Caki2 (cell line): ENCODE measurements at regions not wholly inside any gene's neighbourhood (a gene's known extent, or its start where the extent isn't known, plus 50 kb on each side); places are given as distances from the start of the nearest gene placed in this dataset.
"Not testable (repeated sequence)": the region's sequence is repeated elsewhere in the genome, so short reads cannot be mapped to it uniquely, and the experiment has no call there.

ENCODE experiments used
- DNase-seq: peaks from one replicate; pipeline ENCODE4 v3.0.0-alpha.2; 2015; ENCODE audit warnings: low read depth
- in situ Hi-C: cut with HindIII; loops from 2 replicates; pipeline ENCODE4 v1.10.0; 2016; ENCODE audit warnings: low sequenced_read_pairs, low pct_unique_long_range_greater_than_20kb, mixed read lengths

- in situ Hi-C loops, result no loop called here
- no peak for DNase-seq
Observed at GRCh38 chr18:1308686-1309085, 404.0 kb downstream of the ADCYAP1 start.

GRCh38 chr18:1311376-1311775 is 406.7 kb downstream of the ADCYAP1 start:
- in situ Hi-C loops, result no loop called here

GRCh38 chr18:1335345-1335744 is 430.7 kb downstream of the ADCYAP1 start:
- in situ Hi-C loops, DNase-seq: not testable (repeated sequence)

More at GRCh38 chr18:1311376-1311775, 406.7 kb downstream of the ADCYAP1 start:
- DNase-seq, result no peak

- in situ Hi-C loops, result no loop called here
- no peak for DNase-seq
Observed at GRCh38 chr18:1350931-1351450, 446.3 kb downstream of the ADCYAP1 start.

GRCh38 chr18:1353025-1353424 is 448.4 kb downstream of the ADCYAP1 start:
- DNase-seq, result no peak
- in situ Hi-C loops, result no loop called here

GRCh38 chr18:1357724-1358123 is 453.1 kb downstream of the ADCYAP1 start:
- no peak for DNase-seq
- in situ Hi-C loops, result no loop called here

GRCh38 chr18:1361936-1362335 is 457.3 kb downstream of the ADCYAP1 start:
- in situ Hi-C loops, result no loop called here
- DNase-seq, result no peak

- DNase-seq, result no peak
- in situ Hi-C loops, result no loop called here
Observed at GRCh38 chr18:1370552-1370951, 465.9 kb downstream of the ADCYAP1 start.

- no peak for DNase-seq
- in situ Hi-C loops, result no loop called here
Observed at GRCh38 chr18:1371724-1372123, 467.1 kb downstream of the ADCYAP1 start.

- in situ Hi-C loops, result no loop called here
Observed at GRCh38 chr18:1383465-1383864, 478.8 kb downstream of the ADCYAP1 start.

GRCh38 chr18:1388468-1388867 is 483.8 kb downstream of the ADCYAP1 start:
- DNase-seq, in situ Hi-C loops: not testable (repeated sequence)

More at GRCh38 chr18:1383465-1383864, 478.8 kb downstream of the ADCYAP1 start:
- DNase-seq, result no peak

GRCh38 chr18:1392046-1392445 is 487.4 kb downstream of the ADCYAP1 start:
- no peak for DNase-seq
- in situ Hi-C loops, result no loop called here

GRCh38 chr18:1392865-1393734 is 488.4 kb downstream of the ADCYAP1 start:
- no peak for DNase-seq
- in situ Hi-C loops, result no loop called here

- no peak for DNase-seq
- in situ Hi-C loops, result no loop called here
Observed at GRCh38 chr18:1393929-1394328, 489.3 kb downstream of the ADCYAP1 start.

GRCh38 chr18:1394426-1394825 is 489.8 kb downstream of the ADCYAP1 start:
- in situ Hi-C loops, result no loop called here
- DNase-seq, result no peak

- DNase-seq, result no peak
- in situ Hi-C loops, result no loop called here
Observed at GRCh38 chr18:1394966-1395365, 490.3 kb downstream of the ADCYAP1 start.

- in situ Hi-C loops, result no loop called here
- DNase-seq, result no peak
Observed at GRCh38 chr18:1408376-1408775, 503.7 kb downstream of the ADCYAP1 start.

- in situ Hi-C loops, result no loop called here
- no peak for DNase-seq
Observed at GRCh38 chr18:1412655-1413322, 508.1 kb downstream of the ADCYAP1 start.

- in situ Hi-C loops, result no loop called here
- DNase-seq, result no peak
Observed at GRCh38 chr18:1413323-1413675, 508.6 kb downstream of the ADCYAP1 start.
